K562 (cell line): ENCODE measurements at regions not wholly inside any gene's neighbourhood (a gene's known extent, or its start where the extent isn't known, plus 50 kb on each side); places are given as distances from the start of the nearest gene placed in this dataset.

Experiments
- ATAC-seq: fragments of 200-7000 bp; cut with Tn5 transposase; 3 replicates; pipeline ENCODE4 v1.9.1; 2020; ENCODE audit warnings: moderate library complexity
- BruUV-seq: library from RNA; stranded (reverse); fragments of 400-500 nt; replicated peaks from 2 replicates; lab custom pipeline; 2021; lab: Mats Ljungman, UMichigan
- CTCF ChIA-PET: fragments of 300-600 bp; formaldehyde crosslinking; extraction: SDS; loops from one replicate; lab custom pipeline; 2021; ENCODE audit warnings: low intra/inter-chr PET ratio; lab: Yijun Ruan, JAX
- POLR2A ChIA-PET: fragments of 300-600, 350-650 bp; sonication (Branson Sonifier 250); formaldehyde crosslinking; extraction: SDS; loops from one replicate; lab custom pipeline; 2021; ENCODE audit warnings: antibody characterized with exemption, inconsistent platforms; lab: Yijun Ruan, JAX
- DNase-seq, 4 experiments: peaks; one replicate each; pipeline versions ENCODE4 v3.0.0 to v3.0.0-alpha.2; 2011 to 2018; ENCODE audit warnings: low spot score in 3 of 4, mixed read lengths in 3 of 4; ENCODE audit errors: extremely low read depth in 1 of 4
- FAIRE-seq: peaks from 2 replicates; lab custom pipeline; 2011; peaks lifted over from hg19 to GRCh38; lab: Jason Lieb, UNC
- H2AFZ ChIP-seq: 2 replicates; pipeline ENCODE4 v1.6.0; 2011; ENCODE audit warnings: low read depth, low read length, control low read depth, inconsistent platforms
- H3K27ac ChIP-seq: fragments of 200-600 bp; 3 replicates; pipeline ENCODE4 v1.8.0; 2011; ENCODE audit warnings: low read depth, mild to moderate bottlenecking, control low read depth, inconsistent platforms, low read length, moderate library complexity, mixed read lengths; ENCODE audit errors: extremely low read depth
- H3K27me3 ChIP-seq, 2 experiments: fragments of 300-600 bp in 1 of 2; 2 replicates in 1 of 2; 3 replicates in 1 of 2; pipeline versions ENCODE4 v1.6.0 to v1.8.0; 2011; ENCODE audit warnings: inconsistent platforms in 2 of 2, low read length in 2 of 2, mild to moderate bottlenecking in 1 of 2, mixed read lengths in 1 of 2, moderate library complexity in 1 of 2; ENCODE audit not compliant: control insufficient read depth in 2 of 2, insufficient read depth in 2 of 2
- H3K36me3 ChIP-seq: fragments of 300-600 bp; 3 replicates; pipeline ENCODE4 v1.8.0; 2011; ENCODE audit warnings: mild to moderate bottlenecking, low read length, inconsistent platforms; ENCODE audit not compliant: control insufficient read depth, insufficient read depth
- H3K4me1 ChIP-seq, 2 experiments: fragments of 200-600 bp in 1 of 2; replicated peaks in 1 of 2; 2 replicates in 1 of 2; 3 replicates in 1 of 2; pipeline versions ENCODE4 v1.5.1 to v1.8.0; 2011; ENCODE audit warnings: inconsistent platforms in 2 of 2, low read length in 2 of 2, mild to moderate bottlenecking in 1 of 2, mixed read lengths in 1 of 2, moderate library complexity in 1 of 2; ENCODE audit not compliant: control insufficient read depth in 2 of 2, insufficient read depth in 2 of 2
- H3K4me2 ChIP-seq: 2 replicates; pipeline ENCODE4 v1.6.1; 2011; ENCODE audit warnings: low read length, control low read depth, inconsistent platforms, mixed read lengths; ENCODE audit not compliant: insufficient read depth
- H3K4me3 ChIP-seq: fragments of 200-600 bp; sonication (generic), shearing (Covaris generic); 2 replicates; pipeline ENCODE4 v1.5.1; 2016; ENCODE audit warnings: control low read depth, inconsistent platforms
- H3K79me2 ChIP-seq: fragments of 200-600 bp; 3 replicates; pipeline ENCODE4 v1.8.0; 2011; ENCODE audit warnings: low read length, inconsistent platforms; ENCODE audit not compliant: control insufficient read depth, insufficient read depth
- H3K9ac ChIP-seq, 2 experiments: 2 replicates each; pipeline versions ENCODE4 v1.6.0 to v1.6.1; 2011; ENCODE audit warnings: low read depth in 2 of 2, low read length in 2 of 2, control low read depth in 1 of 2, inconsistent platforms in 1 of 2, mild to moderate bottlenecking in 1 of 2, mixed read lengths in 1 of 2; ENCODE audit not compliant: insufficient read depth in 1 of 2
- H3K9me1 ChIP-seq: one replicate; pipeline ENCODE4 v1.6.0; 2011; ENCODE audit warnings: inconsistent platforms, mild to moderate bottlenecking, low read length, moderate library complexity; ENCODE audit not compliant: control insufficient read depth, insufficient read depth
- H3K9me3 ChIP-seq: replicated peaks from 2 replicates; pipeline ENCODE4 v1.5.1; 2011; ENCODE audit warnings: low read depth, low read length, inconsistent platforms; ENCODE audit not compliant: control insufficient read depth, insufficient read depth
- H4K20me1 ChIP-seq: replicated peaks from 2 replicates; pipeline ENCODE4 v1.6.1; 2011; ENCODE audit warnings: low read length, inconsistent platforms, mixed read lengths; ENCODE audit not compliant: control insufficient read depth, insufficient read depth
- BRF2 ChIP-seq: IDR thresholded peaks from 3 replicates; pipeline ENCODE4 v1.6.1; 2011; ENCODE audit warnings: borderline replicate concordance, mild to moderate bottlenecking; ENCODE audit not compliant: insufficient read length, insufficient read depth
- CXXC5 ChIP-seq: fragments of 250-450 bp; sonication (Bioruptor Pico); IDR thresholded peaks from 2 replicates; pipeline ENCODE4 v1.8.0; 2022; ENCODE audit warnings: inconsistent platforms, mild to moderate bottlenecking, moderate library complexity
- FOXK1 ChIP-seq: sonication (generic); formaldehyde crosslinking; IDR thresholded peaks from 2 replicates; pipeline ENCODE4 v1.8.0; 2022; ENCODE audit warnings: missing genetic modification reagents, mild to moderate bottlenecking, borderline replicate concordance
- HDAC6 ChIP-seq: IDR thresholded peaks from 2 replicates; pipeline ENCODE4 v1.6.1; 2012; ENCODE audit warnings: low read depth, mild to moderate bottlenecking, control low read depth, inconsistent platforms, low read length, moderate library complexity
- NR1H2 ChIP-seq: sonication (generic); formaldehyde crosslinking; IDR thresholded peaks from 2 replicates; pipeline ENCODE4 v1.4.0; 2020; ENCODE audit warnings: mild to moderate bottlenecking, missing genetic modification reagents
- PHTF2 ChIP-seq: fragments of 250-450 bp; sonication (Bioruptor Pico); IDR thresholded peaks from 2 replicates; pipeline ENCODE4 v1.5.0; 2021; ENCODE audit warnings: mild to moderate bottlenecking
- REST ChIP-seq, 2 experiments: fragments of 450-650 bp; formaldehyde crosslinking in 1 of 2; IDR thresholded peaks; 2 replicates each; pipeline versions ENCODE4 v1.4.0 to v1.6.1; 2014 to 2020; ENCODE audit warnings: mild to moderate bottlenecking in 2 of 2, borderline replicate concordance in 1 of 2, low read depth in 1 of 2
- RFX5 ChIP-seq: IDR thresholded peaks from 2 replicates; pipeline ENCODE4 v1.6.1; 2011; ENCODE audit warnings: low read depth, mild to moderate bottlenecking, improper control_type of control experiment, low read length
- ZNF277 ChIP-seq: fragments of 250-450 bp; sonication (Bioruptor Pico); IDR thresholded peaks from 2 replicates; pipeline ENCODE4 v1.8.0; 2022; ENCODE audit warnings: inconsistent platforms, mild to moderate bottlenecking, moderate library complexity, borderline replicate concordance
- ZZZ3 ChIP-seq: fragments of 450-650 bp; IDR thresholded peaks from 2 replicates; pipeline ENCODE4 v1.6.1; 2016; ENCODE audit warnings: antibody characterized with exemption, mild to moderate bottlenecking, moderate library complexity
- WGBS: fragments of 100-300 bp; shearing (Covaris generic); methylation state at CpG from one replicate; pipeline ENCODE4 v1.1.6; 2016; ENCODE audit warnings: low coverage, mixed read lengths; ENCODE audit not compliant: insufficient coverage; ENCODE audit errors: missing lambda C conversion rate; 5-methylcytosine and 5-hydroxymethylcytosine counted together
- in situ Hi-C: fragments of 300-500 bp; cut with MboI; formaldehyde crosslinking; loops from 4 replicates; pipeline ENCODE4 v1.15.0; 2018; ENCODE audit warnings: inconsistent platforms, mixed read lengths
- intact Hi-C: fragments of 100-400 bp; cut with micrococcal nuclease; formaldehyde crosslinking; loops from 2 replicates; pipeline ENCODE4 v1.14.2; 2022

DNA sequence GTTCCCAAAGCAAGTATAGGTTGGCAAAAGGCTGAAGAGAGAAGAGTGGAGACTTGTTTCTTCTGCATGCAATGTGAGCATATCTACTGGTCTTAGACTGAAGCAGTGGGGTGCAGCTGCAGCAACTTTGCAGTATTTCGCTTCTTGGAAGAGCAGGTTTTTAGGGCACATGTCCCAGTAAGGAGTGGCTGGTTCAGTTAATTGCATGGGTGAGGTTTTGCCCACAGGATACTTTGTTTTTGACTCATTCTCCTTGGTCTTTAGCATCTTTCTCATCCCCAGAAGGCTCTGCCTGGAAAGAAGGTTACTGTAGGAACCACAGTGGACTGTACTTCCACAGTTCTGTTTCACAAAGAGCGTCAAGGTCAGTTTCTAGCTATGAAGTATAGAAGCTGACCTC, 68.0 kb upstream of the NR3C2 start:
- H3K4me3 ChIP-seq = no peak overlapping the region
- ChIA-PET POLR2A (no interaction called here), CTCF (no interaction called here)
- no peaks in the 10 kb centered on the region for H3K27me3 ChIP-seq
- in situ Hi-C loops = no loop called here
- 0% methylated on average over 2 of the region's 2 CpGs for WGBS
- FAIRE-seq (no peak), ATAC-seq (no peak), DNase-seq (no peak)
- H3K27ac ChIP-seq = no peak overlapping the region
- intact Hi-C loops = no loop called here
- no peaks in the 10 kb centered on the region for H4K20me1 ChIP-seq
- H3K4me2 ChIP-seq = no peak overlapping the region
- no peak overlapping the region for H3K9ac ChIP-seq
- no peaks in the 10 kb centered on the region for H3K79me2 ChIP-seq
- H3K4me1 ChIP-seq = no peaks in the 10 kb centered on the region
- no TSS peak for BruUV-seq
- no peaks in the 10 kb centered on the region; the same call in 1 of the 2 replicates for H3K9me3 ChIP-seq
- TF ChIP-seq CXXC5 (CRISPR knock-in tag) = no peak
- no peak for TF ChIP-seq RFX5
- TF ChIP-seq ZNF277 (CRISPR knock-in tag) = no peak
- TF ChIP-seq HDAC6 = no peak
- no peak for TF ChIP-seq BRF2
- TF ChIP-seq REST (IDR thresholded peaks at IDR 0.05; ENCODE audit: borderline replicate concordance) = no peak
- no peak for TF ChIP-seq REST (CRISPR knock-in tag; IDR thresholded peaks at IDR 0.05; ENCODE audit: low read depth)
- no peak for TF ChIP-seq FOXK1 (CRISPR knock-in tag)
- no peak for TF ChIP-seq ZZZ3
- TF ChIP-seq NR1H2 = no peak
- TF ChIP-seq PHTF2 (CRISPR knock-in tag) = no peak
- no peaks in the 10 kb centered on the region for H3K9me1 ChIP-seq
- no peaks in the 10 kb centered on the region for H3K36me3 ChIP-seq
- no peak overlapping the region for H2AFZ ChIP-seq
